Left forelimb (tissue), 1 donor: ENCODE measurements at regions not wholly inside any gene's neighbourhood (a gene's known extent, or its start where the extent isn't known, plus 50 kb on each side); places are given as distances from the start of the nearest gene placed in this dataset.

Experiments used
- DNase-seq: peaks from one replicate; pipeline ENCODE4 v3.0.0-alpha.2; 2018; ENCODE audit warnings: low spot score

GRCh38 chr2:236317938-236318396, 53.8 kb upstream of the ASB18 start:
- no peak for DNase-seq

GRCh38 chr2:236318401-236318800, 54.2 kb upstream of the ASB18 start:
- no peak for DNase-seq

GRCh38 chr2:236319036-236319435, 54.8 kb upstream of the ASB18 start:
- no peak for DNase-seq

GRCh38 chr2:236321415-236321814, 57.2 kb upstream of the ASB18 start:
- no peak for DNase-seq

DNA sequence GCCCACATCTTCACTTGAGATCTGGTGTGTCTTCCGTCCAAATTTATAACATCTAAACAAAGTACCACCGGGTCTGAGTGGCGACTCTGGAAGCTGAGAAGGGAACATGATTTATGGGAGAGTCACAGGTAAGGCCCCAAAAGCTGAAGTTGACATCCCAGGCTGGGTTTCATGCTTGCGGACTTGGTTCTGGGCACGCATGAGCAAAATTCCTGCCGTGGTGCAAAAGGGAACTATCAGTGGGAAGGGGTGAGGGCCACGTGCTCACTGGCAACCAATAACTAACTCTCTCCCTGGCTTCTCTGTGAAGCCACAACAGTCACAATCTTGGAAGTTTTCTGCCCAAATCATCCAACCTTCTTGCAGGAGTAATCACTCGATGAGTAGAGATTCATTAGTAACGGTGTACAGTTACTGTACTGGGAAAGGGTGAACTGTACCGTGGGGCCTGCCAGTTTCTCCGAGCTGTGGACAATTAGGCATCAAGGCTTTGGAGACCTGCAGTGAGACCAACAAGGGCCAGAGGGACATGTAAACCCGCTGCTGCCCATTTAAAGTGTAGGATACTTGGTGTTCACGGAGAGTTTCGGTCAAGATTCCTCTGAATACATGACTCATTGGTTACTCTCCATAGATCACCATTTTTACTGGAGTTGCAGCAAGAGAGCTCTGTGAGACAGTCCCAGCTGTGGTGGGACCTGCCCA, 69.4 kb upstream of the ASB18 start:
- no peak for DNase-seq

DNA sequence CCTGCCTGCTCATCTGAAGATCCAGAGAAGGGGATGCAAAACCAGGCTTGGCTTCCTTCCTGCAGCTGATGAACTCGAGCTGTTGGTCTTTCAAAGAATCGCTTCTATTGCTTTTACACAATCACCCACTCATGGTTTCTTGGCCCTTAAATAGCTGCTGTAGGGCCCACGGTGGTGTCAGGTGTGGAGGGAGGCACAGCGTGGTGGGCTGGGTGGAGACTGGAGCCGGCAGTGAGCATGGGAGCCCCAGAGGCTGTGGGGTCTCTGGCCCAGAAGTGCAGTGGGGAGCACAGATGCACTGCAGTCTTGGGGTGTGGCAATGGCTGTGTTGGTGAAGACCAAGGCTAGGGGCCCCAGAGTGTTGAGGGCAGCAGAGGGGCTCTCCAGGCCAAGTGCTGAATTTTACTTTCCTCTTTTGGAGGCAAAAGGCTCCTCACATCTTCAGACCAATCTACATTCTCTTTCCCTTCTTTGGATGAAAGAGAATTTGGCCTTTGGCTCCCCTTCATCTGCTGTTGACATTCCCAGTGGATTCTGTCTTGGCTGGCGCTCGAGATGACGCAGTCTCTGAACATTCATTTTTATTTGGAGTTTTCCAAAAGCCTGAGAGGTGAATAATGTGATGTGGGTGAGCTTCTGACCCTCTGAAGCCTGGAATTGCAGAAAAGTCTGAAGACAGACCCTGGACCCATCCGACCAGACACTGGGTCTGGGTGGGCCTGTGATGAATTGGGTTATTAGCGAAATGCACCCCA, 70.1 kb upstream of the ASB18 start:
- no peak for DNase-seq

GRCh38 chr2:236335696-236336574, 71.7 kb upstream of the ASB18 start:
- DNase-seq, result no peak

GRCh38 chr2:236336575-236337464, 72.6 kb upstream of the ASB18 start:
- DNase-seq, result no peak

GRCh38 chr2:236337465-236338325, 73.5 kb upstream of the ASB18 start:
- no peak for DNase-seq

DNA sequence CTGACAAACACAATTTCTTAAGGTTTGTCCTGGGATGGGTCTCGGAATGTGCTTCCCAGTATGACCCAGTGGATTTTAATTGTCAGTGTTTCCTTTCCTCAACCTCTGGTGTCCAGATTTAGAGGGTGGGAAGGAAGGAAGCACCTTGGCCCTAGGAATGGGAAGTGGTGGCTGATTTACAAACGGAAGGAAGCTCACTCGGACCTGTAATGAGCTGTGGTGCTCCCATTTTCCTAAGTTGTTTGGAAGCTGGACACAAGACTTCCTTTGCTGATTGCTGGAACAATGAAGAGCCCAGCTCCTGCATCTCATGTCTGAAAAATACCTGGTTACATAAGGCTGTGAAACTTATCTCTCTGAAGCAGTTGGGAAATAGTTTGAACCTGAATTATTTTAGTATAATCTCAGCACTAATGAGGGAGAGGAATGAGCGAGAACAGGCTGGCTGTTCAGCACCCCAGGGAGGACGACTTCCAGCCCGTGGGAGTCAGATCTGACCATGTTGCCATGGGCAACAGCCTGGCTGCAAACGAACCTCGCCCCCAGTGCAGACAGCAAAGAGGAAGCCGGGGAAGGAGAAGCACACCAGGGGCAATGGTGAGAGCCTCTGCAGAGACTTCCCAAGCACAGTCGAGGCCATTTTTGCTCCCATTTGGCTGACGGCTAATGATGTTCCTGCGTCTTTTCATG, 74.4 kb upstream of the ASB18 start:
- DNase-seq, result no peak

- no peak for DNase-seq
These were observed 76.0 kb upstream of the ASB18 start for GRCh38 chr2:236340251-236340650.

DNA sequence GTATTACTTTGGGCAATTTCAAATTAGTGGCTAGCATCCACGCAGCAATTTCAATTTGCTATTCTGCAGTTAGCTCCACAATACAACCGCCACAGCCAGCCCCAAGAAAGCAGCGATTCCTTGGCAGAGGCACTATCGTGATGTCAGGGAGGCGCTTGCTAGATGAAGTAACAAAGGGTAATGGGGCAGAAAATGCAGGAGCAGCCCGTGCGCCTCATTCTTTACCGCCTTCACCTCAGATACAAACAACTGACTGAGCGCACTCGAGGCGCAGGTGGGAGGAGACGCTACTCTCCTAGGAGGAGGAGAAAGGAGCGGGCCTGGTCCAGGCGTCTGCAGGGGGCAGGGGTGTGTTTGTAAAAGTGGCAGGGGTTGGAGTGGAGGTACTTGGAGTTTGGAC, 76.9 kb upstream of the ASB18 start:
- DNase-seq, result no peak

GRCh38 chr2:236341721-236342120, 77.5 kb upstream of the ASB18 start:
- DNase-seq, result no peak

DNA sequence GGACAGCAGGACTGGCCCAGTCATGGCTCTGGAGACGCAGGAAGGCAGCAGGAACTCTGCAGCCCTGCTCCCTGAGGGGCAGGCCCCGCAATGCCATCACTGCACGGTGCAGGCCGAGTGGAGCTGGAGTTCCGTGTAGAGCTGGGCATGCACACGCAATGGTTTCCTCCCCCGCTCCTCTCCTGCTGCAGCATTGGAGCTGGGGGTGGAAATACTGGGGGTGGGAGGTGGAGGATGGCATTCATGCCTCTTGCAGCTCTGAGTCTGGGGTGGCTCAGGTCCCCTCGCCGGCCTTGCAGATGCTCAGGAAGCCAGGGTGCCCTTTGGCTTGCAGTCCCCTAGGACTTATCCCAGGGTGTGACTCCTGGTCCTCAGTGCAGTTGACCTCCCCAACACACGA, 78.3 kb upstream of the ASB18 start:
- DNase-seq, result no peak

DNA sequence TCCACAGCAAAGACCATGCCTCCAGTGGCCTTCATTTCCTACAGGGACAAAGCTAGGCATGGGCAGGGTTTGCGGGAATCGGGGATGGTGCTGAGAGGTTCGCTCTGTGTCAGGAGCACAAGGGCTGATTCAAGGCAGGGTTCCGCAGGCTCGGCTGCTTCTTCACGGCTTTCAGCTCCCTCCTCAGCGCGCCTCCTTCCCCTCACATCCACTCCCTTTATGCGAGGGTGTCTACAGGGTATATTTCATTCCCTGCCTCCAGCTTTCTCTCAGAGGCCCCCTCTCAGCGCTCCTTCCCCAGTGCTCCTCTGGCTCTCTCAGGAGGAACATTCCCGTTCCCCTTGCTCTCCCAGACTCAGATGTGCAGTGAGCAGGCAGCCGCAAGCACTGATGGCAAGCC, 78.7 kb upstream of the ASB18 start:
- DNase-seq, result no peak

GRCh38 chr2:236343400-236344161, 79.4 kb upstream of the ASB18 start:
- DNase-seq, result no peak

- DNase-seq, result no peak
These were observed 80.2 kb upstream of the ASB18 start for GRCh38 chr2:236344446-236344845.

DNA sequence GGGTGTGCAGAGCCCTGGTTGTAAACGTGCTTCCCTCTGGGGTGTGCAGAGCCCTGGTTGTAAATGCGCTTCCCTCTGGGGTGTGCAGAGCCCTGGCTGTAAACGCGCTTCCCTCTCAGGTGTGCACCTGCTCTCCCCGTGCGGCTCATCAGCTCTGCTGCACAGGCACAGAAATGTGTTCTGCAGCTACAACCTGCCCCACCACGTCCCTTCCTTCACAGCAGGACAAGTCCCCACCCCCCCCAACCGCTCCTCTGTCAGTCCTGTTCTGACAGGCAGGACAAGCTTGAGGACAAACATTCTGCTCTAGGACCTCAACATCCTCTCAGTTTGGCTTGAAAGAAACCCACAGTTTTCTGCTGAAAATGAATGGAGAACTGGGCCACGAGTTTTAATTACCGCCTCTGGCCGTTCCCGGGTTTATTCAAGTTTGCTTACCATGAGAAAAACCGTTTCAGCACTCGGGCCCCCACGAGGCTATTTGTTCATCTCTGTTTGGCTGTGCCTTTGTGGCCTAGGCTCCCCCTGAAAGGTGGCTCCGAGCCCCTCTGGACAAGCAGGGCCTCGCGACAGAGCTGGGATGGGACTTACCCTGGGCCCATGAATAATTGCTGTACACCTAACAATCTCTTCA, 81.0 kb upstream of the ASB18 start:
- DNase-seq, result no peak

- DNase-seq, result no peak
These were observed 82.2 kb upstream of the ASB18 start for GRCh38 chr2:236346366-236346765.
